Right atrium auricular region (tissue), 2 donors: ENCODE measurements at regions not wholly inside any gene's neighbourhood (a gene's known extent, or its start where the extent isn't known, plus 50 kb on each side); places are given as distances from the start of the nearest gene placed in this dataset.
A peak's percentile ranks its signal among the peaks of the same experiment; 100 is the strongest.

Experiments
- DNase-seq: peaks from one replicate; pipeline ENCODE4 v3.0.0-alpha.2; 2019; ENCODE audit warnings: low spot score
- H3K27ac ChIP-seq, 2 donors: fragments of 200-600 bp; sonication (generic); 1 replicate in 1 of 2; 2 replicates in 1 of 2; pipeline ENCODE4 v1.5.1; 2016 to 2019
- H3K27me3 ChIP-seq, 2 donors: fragments of 200-600 bp; sonication (generic); one replicate each; pipeline versions ENCODE4 v1.5.1 to v1.6.0; 2017 to 2019
- H3K36me3 ChIP-seq: fragments of 200-600 bp; sonication (generic); one replicate; pipeline ENCODE4 v1.5.1; 2016
- H3K4me1 ChIP-seq, 2 donors: fragments of 200-600 bp; sonication (generic); one replicate each; pipeline versions ENCODE4 v1.5.1 to v1.6.0; 2017 to 2019
- H3K4me3 ChIP-seq, 2 donors: fragments of 200-600 bp; sonication (generic); 1 replicate in 1 of 2; 2 replicates in 1 of 2; pipeline ENCODE4 v1.5.1; 2017 to 2019; ENCODE audit warnings: mild to moderate bottlenecking in 1 of 2, moderate library complexity in 1 of 2
- H3K9me3 ChIP-seq, 2 donors: fragments of 200-600 bp; sonication (generic); one replicate each; pipeline ENCODE4 v1.5.1; 2019
- CTCF ChIP-seq, 2 donors: fragments of 200-600 bp; sonication (generic); IDR thresholded peaks; one replicate each; pipeline ENCODE4 v1.5.1; 2019; ENCODE audit warnings: antibody characterized with exemption in 2 of 2

- H3K36me3 ChIP-seq: no peaks in the 10 kb centered on the region
- H3K9me3 ChIP-seq: no peaks in the 10 kb centered on the region
- no peaks in the 10 kb centered on the region for H3K27me3 ChIP-seq
- H3K4me3 ChIP-seq: no peak overlapping the region
- H3K4me1 ChIP-seq: peaks cover 3 to 71% of the 10 kb centered on the region in 2 donors
- DNase-seq: no peak
- peak in 1 of 2 donors; percentile 38 for TF ChIP-seq CTCF (IDR thresholded peaks at IDR 0.05)
- peak overlapping the region; percentile 67 to 92 for H3K27ac ChIP-seq
Measured at GRCh38 chr18:46408334-46408987, 248.6 kb downstream of the LOXHD1 start.

GRCh38 chr18:46411191-46411828, 245.7 kb downstream of the LOXHD1 start:
- H3K4me3 ChIP-seq: no peak overlapping the region
- no peaks in the 10 kb centered on the region for H3K36me3 ChIP-seq
- no peaks in the 10 kb centered on the region for H3K27me3 ChIP-seq
- peak overlapping the region; percentile 81 to 92 for H3K27ac ChIP-seq
- DNase-seq: no peak
- no peak for TF ChIP-seq CTCF (IDR thresholded peaks at IDR 0.05)
- H3K9me3 ChIP-seq: no peaks in the 10 kb centered on the region
- H3K4me1 ChIP-seq: peaks cover 3 to 85% of the 10 kb centered on the region in 2 donors

- Histone ChIP-seq H3K9me3 (no peaks in the 10 kb centered on the region), H3K27ac (peak overlapping the region; percentile 81 to 92), H3K4me3 (no peak overlapping the region), H3K36me3 (no peaks in the 10 kb centered on the region), H3K27me3 (no peaks in the 10 kb centered on the region), H3K4me1 (peaks cover 3 to 78% of the 10 kb centered on the region in 2 donors)
- TF ChIP-seq CTCF (IDR thresholded peaks at IDR 0.05): no peak
- DNase-seq: peak; percentile 62
Measured at GRCh38 chr18:46411867-46412690, 244.9 kb downstream of the LOXHD1 start.

GRCh38 chr18:46412916-46413315, 244.1 kb downstream of the LOXHD1 start:
- DNase-seq: no peak
- Histone ChIP-seq H3K4me3 (no peak overlapping the region), H3K27ac (peak overlapping the region; percentile 81 to 92)

GRCh38 chr18:46413684-46414083, 243.3 kb downstream of the LOXHD1 start:
- no peaks in the 10 kb centered on the region for H3K27me3 ChIP-seq
- peak overlapping the region in 1 of 2 donors; percentile 92 for H3K27ac ChIP-seq
- no peak overlapping the region for H3K4me3 ChIP-seq
- H3K36me3 ChIP-seq: no peaks in the 10 kb centered on the region
- H3K4me1 ChIP-seq: peaks cover 3 to 70% of the 10 kb centered on the region in 2 donors
- no peak for DNase-seq
- H3K9me3 ChIP-seq: no peaks in the 10 kb centered on the region
- no peak for TF ChIP-seq CTCF (IDR thresholded peaks at IDR 0.05)

More at GRCh38 chr18:46412916-46413315, 244.1 kb downstream of the LOXHD1 start:
- Histone ChIP-seq H3K9me3 (no peaks in the 10 kb centered on the region), H3K27me3 (no peaks in the 10 kb centered on the region), H3K36me3 (no peaks in the 10 kb centered on the region), H3K4me1 (peaks cover 3 to 70% of the 10 kb centered on the region in 2 donors)
- no peak for TF ChIP-seq CTCF (IDR thresholded peaks at IDR 0.05)
